Kidney (tissue), 13 donors: ENCODE measurements at regions not wholly inside any gene's neighbourhood (a gene's known extent, or its start where the extent isn't known, plus 50 kb on each side); places are given as distances from the start of the nearest gene placed in this dataset.
A peak's percentile ranks its signal among the peaks of the same experiment; 100 is the strongest.

Experiments
- DNase-seq, 5 donors: peaks; one replicate each; pipeline ENCODE4 v3.0.0-alpha.2; 2013 to 2020
- FAIRE-seq: peaks from 2 replicates; lab custom pipeline; 2012; peaks lifted over from hg19 to GRCh38; lab: Jason Lieb, UNC
- H3K27ac ChIP-seq, 2 donors: one replicate each; pipeline ENCODE4 v1.7.0; 2013; ENCODE audit warnings: low read depth in 2 of 2, low read length in 2 of 2, inconsistent platforms in 1 of 2
- H3K27me3 ChIP-seq: one replicate; pipeline ENCODE4 v1.7.1; 2013; ENCODE audit warnings: low read length, inconsistent platforms; ENCODE audit not compliant: control insufficient read depth, insufficient read depth
- H3K36me3 ChIP-seq, 3 donors: one replicate each; pipeline versions ENCODE4 v1.7.0 to v1.7.1; 2013; ENCODE audit warnings: low read length in 3 of 3, control low read depth in 1 of 3, inconsistent platforms in 1 of 3; ENCODE audit not compliant: insufficient read depth in 3 of 3, control insufficient read depth in 2 of 3
- H3K4me1 ChIP-seq, 3 donors: one replicate each; pipeline versions ENCODE4 v1.7.0 to v1.7.1; 2013; ENCODE audit warnings: low read length in 3 of 3, inconsistent platforms in 1 of 3, low read depth in 1 of 3; ENCODE audit not compliant: control insufficient read depth in 2 of 3, insufficient read depth in 2 of 3
- H3K4me3 ChIP-seq, 3 donors: one replicate each; pipeline versions ENCODE4 v1.7.0 to v1.8.1; 2013; ENCODE audit warnings: low read length in 3 of 3, control low read depth in 1 of 3, inconsistent platforms in 1 of 3
- H3K9ac ChIP-seq, 3 donors: one replicate each; pipeline versions ENCODE4 v1.7.0 to v1.7.1; 2013; ENCODE audit warnings: low read length in 3 of 3, control low read depth in 1 of 3, inconsistent platforms in 1 of 3
- H3K9me3 ChIP-seq, 3 donors: one replicate each; pipeline versions ENCODE4 v1.7.0 to v1.7.1; 2013; ENCODE audit warnings: low read length in 3 of 3, control low read depth in 1 of 3, inconsistent platforms in 1 of 3; ENCODE audit not compliant: control insufficient read depth in 2 of 3, insufficient read depth in 1 of 3
- intact Hi-C: fragments of 100-400 bp; cut with DNase I; formaldehyde crosslinking; loops from one replicate; pipeline ENCODE4 v1.11.1; 2022
- TF ChIP-seq, protein P1 (sequence below): IDR thresholded peaks from 3 replicates; pipeline ENCODE4 v1.5.1; 2012; ENCODE audit warnings: mild to moderate bottlenecking, moderate library complexity, borderline replicate concordance; ENCODE audit not compliant: insufficient read depth; ENCODE audit errors: extremely low read depth
- donor health status: control.
- donor health status: control.
- donor health status: control.
- donor health status: control.
- donor health status: control.
- donor health status: DM: yes; HTN: yes; CAD: no.
- donor health status: Normal renal cell carcinoma (clear cell type).

DNA sequence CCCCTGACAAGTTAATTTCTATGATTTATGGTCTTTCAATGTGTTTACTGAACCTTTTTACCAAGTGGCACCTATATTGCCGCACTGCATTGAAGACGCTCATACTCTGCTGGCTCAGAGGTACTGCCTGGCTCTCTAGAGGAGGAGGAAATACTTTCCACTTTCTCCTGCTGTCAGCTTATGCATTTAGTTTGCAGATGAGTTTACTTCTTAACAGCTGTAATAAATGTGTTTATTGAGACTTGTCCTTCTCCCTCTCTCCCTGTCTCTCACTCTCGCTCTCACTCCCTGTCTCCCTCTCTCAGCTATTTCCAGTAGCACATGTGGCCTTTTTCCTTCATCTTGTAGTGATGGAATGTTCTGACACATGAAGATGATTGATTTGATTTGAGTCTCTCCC lies 60.3 kb upstream of the SPATA13 start:
- Histone ChIP-seq H3K4me3 (no peak overlapping the region), H3K9ac (no peak overlapping the region), H3K27ac (no peak overlapping the region), H3K4me1 (no peaks in the 10 kb centered on the region), H3K36me3 (no peaks in the 10 kb centered on the region), H3K27me3 (no peaks in the 10 kb centered on the region), H3K9me3 (no peaks in the 10 kb centered on the region)
- FAIRE-seq (no peak), DNase-seq (peak in 1 of 5 donors; percentile 22)
- TF ChIP-seq, protein P1, sequence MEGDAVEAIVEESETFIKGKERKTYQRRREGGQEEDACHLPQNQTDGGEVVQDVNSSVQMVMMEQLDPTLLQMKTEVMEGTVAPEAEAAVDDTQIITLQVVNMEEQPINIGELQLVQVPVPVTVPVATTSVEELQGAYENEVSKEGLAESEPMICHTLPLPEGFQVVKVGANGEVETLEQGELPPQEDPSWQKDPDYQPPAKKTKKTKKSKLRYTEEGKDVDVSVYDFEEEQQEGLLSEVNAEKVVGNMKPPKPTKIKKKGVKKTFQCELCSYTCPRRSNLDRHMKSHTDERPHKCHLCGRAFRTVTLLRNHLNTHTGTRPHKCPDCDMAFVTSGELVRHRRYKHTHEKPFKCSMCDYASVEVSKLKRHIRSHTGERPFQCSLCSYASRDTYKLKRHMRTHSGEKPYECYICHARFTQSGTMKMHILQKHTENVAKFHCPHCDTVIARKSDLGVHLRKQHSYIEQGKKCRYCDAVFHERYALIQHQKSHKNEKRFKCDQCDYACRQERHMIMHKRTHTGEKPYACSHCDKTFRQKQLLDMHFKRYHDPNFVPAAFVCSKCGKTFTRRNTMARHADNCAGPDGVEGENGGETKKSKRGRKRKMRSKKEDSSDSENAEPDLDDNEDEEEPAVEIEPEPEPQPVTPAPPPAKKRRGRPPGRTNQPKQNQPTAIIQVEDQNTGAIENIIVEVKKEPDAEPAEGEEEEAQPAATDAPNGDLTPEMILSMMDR = no peak
- intact Hi-C loops = no loop called here

- no peaks in the 10 kb centered on the region for H3K27me3 ChIP-seq
- DNase-seq (peak in 1 of 5 donors; percentile 26), FAIRE-seq (no peak)
- H3K9me3 ChIP-seq = no peaks in the 10 kb centered on the region
- no peak overlapping the region for H3K27ac ChIP-seq
- TF ChIP-seq, protein P1 = no peak
- no peaks in the 10 kb centered on the region for H3K4me1 ChIP-seq
- intact Hi-C loops = no loop called here
- H3K4me3 ChIP-seq = no peak overlapping the region
- H3K9ac ChIP-seq = no peak overlapping the region
- H3K36me3 ChIP-seq = no peaks in the 10 kb centered on the region
Observed at GRCh38 chr13:24103782-24104372, 56.6 kb upstream of the SPATA13 start.

- Histone ChIP-seq H3K4me3 (no peak overlapping the region), H3K27ac (no peak overlapping the region), H3K27me3 (no peaks in the 10 kb centered on the region), H3K9ac (no peak overlapping the region), H3K36me3 (no peaks in the 10 kb centered on the region), H3K9me3 (no peaks in the 10 kb centered on the region), H3K4me1 (no peaks in the 10 kb centered on the region)
- intact Hi-C loops = no loop called here
- TF ChIP-seq, protein P1 = no peak
- no peak for DNase-seq
- FAIRE-seq = no peak
Observed at GRCh38 chr13:24104723-24105122, 55.8 kb upstream of the SPATA13 start.

- no peak overlapping the region for H3K4me3 ChIP-seq
- intact Hi-C loops = no loop called here
- H3K36me3 ChIP-seq = no peaks in the 10 kb centered on the region
- FAIRE-seq (no peak), DNase-seq (no peak)
- H3K4me1 ChIP-seq = peaks cover 0 to 3% (median 0%) of the 10 kb centered on the region in 3 donors
- H3K9me3 ChIP-seq = no peaks in the 10 kb centered on the region
- H3K9ac ChIP-seq = no peak overlapping the region
- TF ChIP-seq, protein P1 = no peak
- H3K27ac ChIP-seq = no peak overlapping the region
- H3K27me3 ChIP-seq = no peaks in the 10 kb centered on the region
Observed at GRCh38 chr13:24106429-24106828, 54.1 kb upstream of the SPATA13 start.
